ENCODE measurements at regions not wholly inside any gene's neighbourhood (a gene's known extent, or its start where the extent isn't known, plus 50 kb on each side); places are given as distances from the start of the nearest gene placed in this dataset.

DNA sequence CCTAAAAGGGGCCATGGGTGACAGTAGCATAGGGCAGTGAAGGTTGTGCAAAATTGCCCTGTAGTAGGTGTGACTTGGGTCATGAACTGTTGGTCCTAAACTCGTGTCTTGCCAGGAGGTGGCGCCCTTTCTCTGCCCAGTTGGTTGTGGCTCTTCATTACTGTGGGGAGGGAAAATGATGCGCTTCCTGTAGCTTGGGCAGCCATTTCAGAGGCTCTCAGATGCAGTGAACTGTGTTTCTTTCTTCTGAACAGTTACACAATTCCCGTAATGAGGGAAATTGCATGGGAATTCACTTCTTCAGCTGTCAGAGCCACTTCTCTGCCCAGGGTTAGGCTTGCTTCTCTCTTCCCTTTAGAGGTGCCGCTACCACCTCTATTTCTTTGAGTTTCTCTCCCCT, 148.1 kb upstream of the NRXN3 start (continued):
- TF ChIP-seq, protein P1, sequence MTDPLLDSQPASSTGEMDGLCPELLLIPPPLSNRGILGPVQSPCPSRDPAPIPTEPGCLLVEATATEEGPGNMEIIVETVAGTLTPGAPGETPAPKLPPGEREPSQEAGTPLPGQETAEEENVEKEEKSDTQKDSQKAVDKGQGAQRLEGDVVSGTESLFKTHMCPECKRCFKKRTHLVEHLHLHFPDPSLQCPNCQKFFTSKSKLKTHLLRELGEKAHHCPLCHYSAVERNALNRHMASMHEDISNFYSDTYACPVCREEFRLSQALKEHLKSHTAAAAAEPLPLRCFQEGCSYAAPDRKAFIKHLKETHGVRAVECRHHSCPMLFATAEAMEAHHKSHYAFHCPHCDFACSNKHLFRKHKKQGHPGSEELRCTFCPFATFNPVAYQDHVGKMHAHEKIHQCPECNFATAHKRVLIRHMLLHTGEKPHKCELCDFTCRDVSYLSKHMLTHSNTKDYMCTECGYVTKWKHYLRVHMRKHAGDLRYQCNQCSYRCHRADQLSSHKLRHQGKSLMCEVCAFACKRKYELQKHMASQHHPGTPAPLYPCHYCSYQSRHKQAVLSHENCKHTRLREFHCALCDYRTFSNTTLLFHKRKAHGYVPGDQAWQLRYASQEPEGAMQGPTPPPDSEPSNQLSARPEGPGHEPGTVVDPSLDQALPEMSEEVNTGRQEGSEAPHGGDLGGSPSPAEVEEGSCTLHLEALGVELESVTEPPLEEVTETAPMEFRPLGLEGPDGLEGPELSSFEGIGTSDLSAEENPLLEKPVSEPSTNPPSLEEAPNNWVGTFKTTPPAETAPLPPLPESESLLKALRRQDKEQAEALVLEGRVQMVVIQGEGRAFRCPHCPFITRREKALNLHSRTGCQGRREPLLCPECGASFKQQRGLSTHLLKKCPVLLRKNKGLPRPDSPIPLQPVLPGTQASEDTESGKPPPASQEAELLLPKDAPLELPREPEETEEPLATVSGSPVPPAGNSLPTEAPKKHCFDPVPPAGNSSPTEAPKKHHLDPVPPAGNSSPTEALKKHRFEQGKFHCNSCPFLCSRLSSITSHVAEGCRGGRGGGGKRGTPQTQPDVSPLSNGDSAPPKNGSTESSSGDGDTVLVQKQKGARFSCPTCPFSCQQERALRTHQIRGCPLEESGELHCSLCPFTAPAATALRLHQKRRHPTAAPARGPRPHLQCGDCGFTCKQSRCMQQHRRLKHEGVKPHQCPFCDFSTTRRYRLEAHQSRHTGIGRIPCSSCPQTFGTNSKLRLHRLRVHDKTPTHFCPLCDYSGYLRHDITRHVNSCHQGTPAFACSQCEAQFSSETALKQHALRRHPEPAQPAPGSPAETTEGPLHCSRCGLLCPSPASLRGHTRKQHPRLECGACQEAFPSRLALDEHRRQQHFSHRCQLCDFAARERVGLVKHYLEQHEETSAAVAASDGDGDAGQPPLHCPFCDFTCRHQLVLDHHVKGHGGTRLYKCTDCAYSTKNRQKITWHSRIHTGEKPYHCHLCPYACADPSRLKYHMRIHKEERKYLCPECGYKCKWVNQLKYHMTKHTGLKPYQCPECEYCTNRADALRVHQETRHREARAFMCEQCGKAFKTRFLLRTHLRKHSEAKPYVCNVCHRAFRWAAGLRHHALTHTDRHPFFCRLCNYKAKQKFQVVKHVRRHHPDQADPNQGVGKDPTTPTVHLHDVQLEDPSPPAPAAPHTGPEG (CRISPR knock-in tag; IDR thresholded peaks at IDR 0.05) = no peak
- no peak for TF ChIP-seq SP5 (CRISPR knock-in tag; IDR thresholded peaks at IDR 0.05; ENCODE audit: borderline replicate concordance, low read depth)
- no peak for TF ChIP-seq PAX8 (CRISPR knock-in tag; IDR thresholded peaks at IDR 0.05; ENCODE audit: borderline replicate concordance)
- no peak for TF ChIP-seq ZNF674 (CRISPR knock-in tag; IDR thresholded peaks at IDR 0.05; ENCODE audit: low read depth)
- no peak for TF ChIP-seq MATR3 (CRISPR knock-in tag; IDR thresholded peaks at IDR 0.05)
- TF ChIP-seq SNAPC2 (CRISPR knock-in tag; IDR thresholded peaks at IDR 0.05) = no peak
- TF ChIP-seq, protein P2, sequence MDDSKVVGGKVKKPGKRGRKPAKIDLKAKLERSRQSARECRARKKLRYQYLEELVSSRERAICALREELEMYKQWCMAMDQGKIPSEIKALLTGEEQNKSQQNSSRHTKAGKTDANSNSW (CRISPR knock-in tag; IDR thresholded peaks at IDR 0.05; ENCODE audit: borderline replicate concordance) = no peak
- TF ChIP-seq REXO4 (CRISPR knock-in tag; IDR thresholded peaks at IDR 0.05; ENCODE audit: borderline replicate concordance) = no peak
- no peak for TF ChIP-seq ZFP37 (CRISPR knock-in tag; IDR thresholded peaks at IDR 0.05; ENCODE audit: borderline replicate concordance)
- TF ChIP-seq HNF4G (IDR thresholded peaks at IDR 0.05; ENCODE audit: borderline replicate concordance, low read depth, low read length) = no peak
- no peak for TF ChIP-seq HNF4G (CRISPR knock-in tag; IDR thresholded peaks at IDR 0.05; ENCODE audit: borderline replicate concordance, low read depth)
- TF ChIP-seq, protein P3, sequence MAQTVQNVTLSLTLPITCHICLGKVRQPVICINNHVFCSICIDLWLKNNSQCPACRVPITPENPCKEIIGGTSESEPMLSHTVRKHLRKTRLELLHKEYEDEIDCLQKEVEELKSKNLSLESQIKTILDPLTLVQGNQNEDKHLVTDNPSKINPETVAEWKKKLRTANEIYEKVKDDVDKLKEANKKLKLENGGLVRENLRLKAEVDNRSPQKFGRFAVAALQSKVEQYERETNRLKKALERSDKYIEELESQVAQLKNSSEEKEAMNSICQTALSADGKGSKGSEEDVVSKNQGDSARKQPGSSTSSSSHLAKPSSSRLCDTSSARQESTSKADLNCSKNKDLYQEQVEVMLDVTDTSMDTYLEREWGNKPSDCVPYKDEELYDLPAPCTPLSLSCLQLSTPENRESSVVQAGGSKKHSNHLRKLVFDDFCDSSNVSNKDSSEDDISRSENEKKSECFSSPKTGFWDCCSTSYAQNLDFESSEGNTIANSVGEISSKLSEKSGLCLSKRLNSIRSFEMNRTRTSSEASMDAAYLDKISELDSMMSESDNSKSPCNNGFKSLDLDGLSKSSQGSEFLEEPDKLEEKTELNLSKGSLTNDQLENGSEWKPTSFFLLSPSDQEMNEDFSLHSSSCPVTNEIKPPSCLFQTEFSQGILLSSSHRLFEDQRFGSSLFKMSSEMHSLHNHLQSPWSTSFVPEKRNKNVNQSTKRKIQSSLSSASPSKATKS (CRISPR knock-in tag; IDR thresholded peaks at IDR 0.05) = no peak
- TF ChIP-seq, protein P4, sequence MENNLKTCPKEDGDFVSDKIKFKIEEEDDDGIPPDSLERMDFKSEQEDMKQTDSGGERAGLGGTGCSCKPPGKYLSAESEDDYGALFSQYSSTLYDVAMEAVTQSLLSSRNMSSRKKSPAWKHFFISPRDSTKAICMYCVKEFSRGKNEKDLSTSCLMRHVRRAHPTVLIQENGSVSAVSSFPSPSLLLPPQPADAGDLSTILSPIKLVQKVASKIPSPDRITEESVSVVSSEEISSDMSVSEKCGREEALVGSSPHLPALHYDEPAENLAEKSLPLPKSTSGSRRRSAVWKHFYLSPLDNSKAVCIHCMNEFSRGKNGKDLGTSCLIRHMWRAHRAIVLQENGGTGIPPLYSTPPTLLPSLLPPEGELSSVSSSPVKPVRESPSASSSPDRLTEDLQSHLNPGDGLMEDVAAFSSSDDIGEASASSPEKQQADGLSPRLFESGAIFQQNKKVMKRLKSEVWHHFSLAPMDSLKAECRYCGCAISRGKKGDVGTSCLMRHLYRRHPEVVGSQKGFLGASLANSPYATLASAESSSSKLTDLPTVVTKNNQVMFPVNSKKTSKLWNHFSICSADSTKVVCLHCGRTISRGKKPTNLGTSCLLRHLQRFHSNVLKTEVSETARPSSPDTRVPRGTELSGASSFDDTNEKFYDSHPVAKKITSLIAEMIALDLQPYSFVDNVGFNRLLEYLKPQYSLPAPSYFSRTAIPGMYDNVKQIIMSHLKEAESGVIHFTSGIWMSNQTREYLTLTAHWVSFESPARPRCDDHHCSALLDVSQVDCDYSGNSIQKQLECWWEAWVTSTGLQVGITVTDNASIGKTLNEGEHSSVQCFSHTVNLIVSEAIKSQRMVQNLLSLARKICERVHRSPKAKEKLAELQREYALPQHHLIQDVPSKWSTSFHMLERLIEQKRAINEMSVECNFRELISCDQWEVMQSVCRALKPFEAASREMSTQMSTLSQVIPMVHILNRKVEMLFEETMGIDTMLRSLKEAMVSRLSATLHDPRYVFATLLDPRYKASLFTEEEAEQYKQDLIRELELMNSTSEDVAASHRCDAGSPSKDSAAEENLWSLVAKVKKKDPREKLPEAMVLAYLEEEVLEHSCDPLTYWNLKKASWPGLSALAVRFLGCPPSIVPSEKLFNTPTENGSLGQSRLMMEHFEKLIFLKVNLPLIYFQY (CRISPR knock-in tag; IDR thresholded peaks at IDR 0.05; ENCODE audit: borderline replicate concordance) = no peak
- no peak for TF ChIP-seq ZNF331 (CRISPR knock-in tag; IDR thresholded peaks at IDR 0.05)
- TF ChIP-seq, protein P5, sequence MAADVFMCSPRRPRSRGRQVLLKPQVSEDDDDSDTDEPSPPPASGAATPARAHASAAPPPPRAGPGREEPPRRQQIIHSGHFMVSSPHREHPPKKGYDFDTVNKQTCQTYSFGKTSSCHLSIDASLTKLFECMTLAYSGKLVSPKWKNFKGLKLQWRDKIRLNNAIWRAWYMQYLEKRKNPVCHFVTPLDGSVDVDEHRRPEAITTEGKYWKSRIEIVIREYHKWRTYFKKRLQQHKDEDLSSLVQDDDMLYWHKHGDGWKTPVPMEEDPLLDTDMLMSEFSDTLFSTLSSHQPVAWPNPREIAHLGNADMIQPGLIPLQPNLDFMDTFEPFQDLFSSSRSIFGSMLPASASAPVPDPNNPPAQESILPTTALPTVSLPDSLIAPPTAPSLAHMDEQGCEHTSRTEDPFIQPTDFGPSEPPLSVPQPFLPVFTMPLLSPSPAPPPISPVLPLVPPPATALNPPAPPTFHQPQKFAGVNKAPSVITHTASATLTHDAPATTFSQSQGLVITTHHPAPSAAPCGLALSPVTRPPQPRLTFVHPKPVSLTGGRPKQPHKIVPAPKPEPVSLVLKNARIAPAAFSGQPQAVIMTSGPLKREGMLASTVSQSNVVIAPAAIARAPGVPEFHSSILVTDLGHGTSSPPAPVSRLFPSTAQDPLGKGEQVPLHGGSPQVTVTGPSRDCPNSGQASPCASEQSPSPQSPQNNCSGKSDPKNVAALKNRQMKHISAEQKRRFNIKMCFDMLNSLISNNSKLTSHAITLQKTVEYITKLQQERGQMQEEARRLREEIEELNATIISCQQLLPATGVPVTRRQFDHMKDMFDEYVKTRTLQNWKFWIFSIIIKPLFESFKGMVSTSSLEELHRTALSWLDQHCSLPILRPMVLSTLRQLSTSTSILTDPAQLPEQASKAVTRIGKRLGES (CRISPR knock-in tag; IDR thresholded peaks at IDR 0.05; ENCODE audit: borderline replicate concordance) = no peak

Data from HepG2 (cell line).